ENCODE measurements at regions not wholly inside any gene's neighbourhood (a gene's known extent, or its start where the extent isn't known, plus 50 kb on each side); places are given as distances from the start of the nearest gene placed in this dataset.

DNA sequence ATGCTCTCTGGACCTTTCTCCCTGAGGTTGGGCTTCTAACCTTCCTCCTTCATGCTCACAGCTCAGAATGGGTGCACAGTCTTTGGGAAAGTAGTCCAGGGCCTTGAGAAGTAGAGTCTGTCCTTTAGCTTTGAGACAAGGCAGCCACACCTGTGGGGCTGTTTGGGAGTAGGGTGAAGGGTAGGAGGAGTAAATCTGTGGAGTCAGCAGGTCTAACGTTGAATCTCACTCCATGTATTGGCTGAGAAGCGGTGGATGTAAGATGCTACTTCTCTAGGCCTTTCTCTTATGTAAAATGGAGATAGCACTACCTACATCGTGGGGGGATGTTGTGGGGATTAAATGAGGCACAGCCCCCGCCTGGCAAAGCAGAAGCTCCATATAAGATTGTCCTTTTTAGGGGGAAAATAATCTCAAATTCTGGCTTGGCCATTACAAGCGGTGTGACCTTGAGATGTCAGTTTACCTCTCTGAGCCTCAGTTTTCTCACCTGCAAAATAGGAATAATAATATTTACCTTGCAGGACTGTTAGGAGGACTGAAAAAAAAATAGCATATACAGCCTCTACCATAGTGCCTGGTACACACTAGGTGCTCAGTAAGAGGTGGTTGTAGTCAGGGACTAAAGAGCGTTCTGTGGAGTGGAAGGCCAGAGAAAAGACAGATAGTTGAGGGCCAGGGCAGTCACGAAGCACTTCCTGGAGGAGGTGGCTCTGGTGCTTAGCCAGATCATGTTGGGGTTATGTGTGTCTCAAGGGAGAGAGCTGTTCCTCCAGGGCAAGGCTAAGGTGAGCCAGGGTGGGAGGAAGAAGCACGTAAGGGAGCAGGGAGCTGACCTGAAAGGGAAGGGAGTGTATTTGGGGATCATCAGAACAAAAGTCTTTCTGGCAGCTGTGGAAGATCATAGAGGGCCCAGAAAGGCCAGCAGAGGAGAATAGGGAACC lies 82.8 kb upstream of the MRPS22 start:
- TF ChIP-seq, protein P1, sequence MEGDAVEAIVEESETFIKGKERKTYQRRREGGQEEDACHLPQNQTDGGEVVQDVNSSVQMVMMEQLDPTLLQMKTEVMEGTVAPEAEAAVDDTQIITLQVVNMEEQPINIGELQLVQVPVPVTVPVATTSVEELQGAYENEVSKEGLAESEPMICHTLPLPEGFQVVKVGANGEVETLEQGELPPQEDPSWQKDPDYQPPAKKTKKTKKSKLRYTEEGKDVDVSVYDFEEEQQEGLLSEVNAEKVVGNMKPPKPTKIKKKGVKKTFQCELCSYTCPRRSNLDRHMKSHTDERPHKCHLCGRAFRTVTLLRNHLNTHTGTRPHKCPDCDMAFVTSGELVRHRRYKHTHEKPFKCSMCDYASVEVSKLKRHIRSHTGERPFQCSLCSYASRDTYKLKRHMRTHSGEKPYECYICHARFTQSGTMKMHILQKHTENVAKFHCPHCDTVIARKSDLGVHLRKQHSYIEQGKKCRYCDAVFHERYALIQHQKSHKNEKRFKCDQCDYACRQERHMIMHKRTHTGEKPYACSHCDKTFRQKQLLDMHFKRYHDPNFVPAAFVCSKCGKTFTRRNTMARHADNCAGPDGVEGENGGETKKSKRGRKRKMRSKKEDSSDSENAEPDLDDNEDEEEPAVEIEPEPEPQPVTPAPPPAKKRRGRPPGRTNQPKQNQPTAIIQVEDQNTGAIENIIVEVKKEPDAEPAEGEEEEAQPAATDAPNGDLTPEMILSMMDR (IDR thresholded peaks at IDR 0.05; ENCODE audit: low read depth, low read length) = no peak
- no peak for TF ChIP-seq EZH2phosphoT487 (IDR thresholded peaks at IDR 0.05; ENCODE audit: low read depth)

Measured in OCI-LY3 (cell line).